NCI-H1930 (cell line): ENCODE measurements at regions not wholly inside any gene's neighbourhood (a gene's known extent, or its start where the extent isn't known, plus 50 kb on each side); places are given as distances from the start of the nearest gene placed in this dataset.
"Not testable (repeated sequence)": the region's sequence is repeated elsewhere in the genome, so short reads cannot be mapped to it uniquely, and the experiment has no call there.

Experiments used
- DNase-seq, 2 experiments: peaks; one replicate each; lab custom pipeline; 2025; lab: John Stamatoyannopoulos, UW

GRCh38 chr5:18334949-18335348 lies 700.7 kb downstream of the TAF11L14 start:
- no peak for DNase-seq

DNA sequence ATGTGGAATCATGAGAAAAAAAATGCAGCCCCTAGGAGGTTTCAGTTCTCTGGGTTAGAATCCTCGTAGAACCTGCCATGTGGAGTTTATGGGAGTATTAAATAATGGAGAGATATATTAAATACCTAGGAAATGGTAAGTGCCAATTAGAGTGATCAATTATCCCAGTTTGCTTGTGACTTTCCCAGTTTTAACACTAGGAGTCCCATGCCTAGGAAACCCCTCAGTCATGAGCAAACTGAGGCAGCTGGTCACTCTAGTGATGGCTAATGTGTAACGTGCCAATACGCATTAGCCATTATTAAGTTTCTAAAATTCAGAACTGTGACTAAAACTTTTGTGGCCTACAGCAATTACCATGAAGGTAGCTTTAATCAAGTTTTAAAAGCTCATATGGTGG lies 720.6 kb downstream of the TAF11L14 start:
- DNase-seq, result no peak

DNA sequence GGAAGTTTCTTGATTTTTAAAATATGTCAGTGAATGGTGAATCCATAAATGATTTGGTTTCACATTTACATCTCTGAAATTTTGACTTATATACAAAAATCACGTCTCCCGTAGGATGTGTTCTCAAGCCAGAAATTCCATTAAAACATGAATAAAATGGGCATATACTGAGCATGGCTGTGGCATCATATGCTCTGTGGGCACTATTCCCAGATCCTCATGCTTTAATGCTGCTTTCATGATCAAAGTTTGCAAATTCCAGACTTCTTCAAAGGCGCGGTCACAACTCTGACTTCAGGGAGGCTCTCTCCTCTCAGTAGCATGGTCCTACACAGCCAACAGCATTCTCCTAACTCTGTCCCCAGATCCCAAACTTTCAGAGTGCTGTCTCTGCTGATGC lies 723.2 kb downstream of the TAF11L14 start:
- DNase-seq, result no peak

- no peak for DNase-seq
These were observed 732.0 kb downstream of the TAF11L14 start for GRCh38 chr5:18366234-18366633.

- no peak for DNase-seq
These were observed 736.3 kb downstream of the TAF11L14 start for GRCh38 chr5:18370531-18370930.

- DNase-seq, result no peak
These were observed 741.4 kb downstream of the TAF11L14 start for GRCh38 chr5:18375641-18376040.

GRCh38 chr5:18378066-18378465 lies 743.8 kb downstream of the TAF11L14 start:
- DNase-seq, result no peak

GRCh38 chr5:18379189-18379588 lies 744.9 kb downstream of the TAF11L14 start:
- no peak for DNase-seq

- DNase-seq, result no peak
These were observed 746.6 kb downstream of the TAF11L14 start for GRCh38 chr5:18380729-18381362.

DNA sequence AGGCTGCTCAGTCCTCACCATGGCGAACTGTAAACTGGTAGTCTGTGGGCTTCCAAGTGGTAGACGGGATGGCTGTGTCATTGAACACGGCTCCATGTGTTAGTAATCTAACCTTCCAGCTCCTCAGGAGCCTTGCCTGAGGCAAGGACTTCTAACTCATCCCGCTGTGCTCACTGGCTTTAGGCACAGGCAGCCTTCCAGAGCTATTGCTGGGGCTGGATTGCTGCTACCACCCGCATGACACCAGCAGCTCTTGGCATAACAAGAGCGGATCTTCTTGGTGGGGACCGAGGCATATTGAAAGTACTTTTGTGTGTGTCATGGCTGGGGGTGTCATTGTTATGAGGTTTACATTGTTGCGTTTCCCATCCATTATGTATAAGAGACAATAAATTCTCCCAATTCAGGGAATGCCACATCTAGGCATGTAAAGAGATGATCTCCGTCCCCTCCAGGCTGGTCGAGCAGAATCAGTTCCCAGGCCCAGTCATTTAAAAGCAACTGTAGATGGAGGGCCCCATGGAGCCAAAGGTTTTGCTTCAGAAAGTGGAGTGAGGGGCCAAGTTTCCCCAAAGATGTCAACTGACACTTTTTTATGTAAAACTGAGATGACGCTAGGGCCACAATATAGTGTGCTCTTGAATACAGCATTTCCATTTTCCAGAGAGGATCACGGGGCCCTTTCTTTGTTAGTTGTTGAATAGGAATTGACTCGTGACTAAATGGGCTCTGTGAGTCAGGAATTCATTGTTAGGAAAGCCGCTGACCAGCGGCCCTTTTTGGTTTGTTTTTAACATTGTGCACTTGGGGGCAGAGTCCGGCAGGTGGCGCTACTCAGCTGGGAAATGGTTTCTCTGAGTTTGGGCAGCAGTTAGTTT lies 759.5 kb downstream of the TAF11L14 start:
- peak; percentile 21 to 43 for DNase-seq

DNA sequence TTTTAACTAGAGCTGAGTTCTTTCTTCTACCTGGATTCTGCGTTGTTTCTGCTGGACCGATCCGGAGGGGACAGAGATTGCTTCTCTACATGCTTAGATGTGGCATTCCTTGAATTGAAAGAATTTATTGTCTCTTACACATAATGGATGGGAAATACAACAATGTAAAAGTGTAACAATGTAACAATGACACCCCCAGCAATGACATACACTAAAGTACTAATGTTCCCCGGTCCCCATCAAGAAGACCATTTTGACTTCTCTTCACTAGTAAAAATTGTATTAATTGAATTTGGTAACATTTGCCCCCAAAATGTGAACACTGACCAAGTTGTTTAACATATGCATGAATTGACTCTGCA lies 760.2 kb downstream of the TAF11L14 start:
- DNase-seq, result no peak

GRCh38 chr5:18395126-18396110 lies 761.2 kb downstream of the TAF11L14 start:
- no peak for DNase-seq

DNA sequence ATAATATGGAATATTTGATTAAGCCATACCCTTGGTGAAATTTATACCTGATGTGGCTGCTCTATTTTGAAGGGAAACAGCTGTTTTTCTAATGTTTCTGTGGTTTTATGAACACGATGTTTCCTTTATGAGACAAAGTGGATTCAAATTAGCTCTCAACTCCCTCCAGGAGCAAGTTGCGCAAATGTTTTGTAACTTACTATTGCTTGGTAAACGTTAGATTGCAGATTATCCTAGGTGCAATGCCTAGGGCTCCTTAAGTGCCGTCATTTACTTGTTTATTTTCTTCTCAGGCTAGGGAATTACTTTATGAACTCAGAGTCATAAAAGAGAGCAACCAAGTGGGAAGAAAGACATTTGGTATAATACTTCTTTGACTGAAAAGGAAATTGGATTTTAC lies 763.1 kb downstream of the TAF11L14 start:
- DNase-seq, result no peak

DNA sequence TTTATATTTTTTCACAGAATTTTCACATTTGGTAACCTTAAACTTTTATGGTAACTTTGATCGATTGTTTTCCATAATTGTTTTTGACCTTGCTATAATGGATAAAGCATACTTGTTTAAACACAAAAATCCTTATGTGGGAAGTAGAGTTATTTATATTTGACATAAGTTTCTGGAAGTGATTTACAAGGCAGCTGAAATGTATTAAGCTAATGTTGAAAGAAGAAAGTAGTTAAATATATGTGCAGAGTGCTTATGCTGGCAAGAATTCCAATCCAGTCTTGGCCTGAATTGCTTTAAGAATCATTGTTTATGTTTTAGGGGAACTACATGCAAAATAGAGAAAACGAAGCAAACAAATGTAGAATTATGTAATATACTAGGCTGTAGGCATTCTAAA lies 763.6 kb downstream of the TAF11L14 start:
- DNase-seq, result no peak

DNA sequence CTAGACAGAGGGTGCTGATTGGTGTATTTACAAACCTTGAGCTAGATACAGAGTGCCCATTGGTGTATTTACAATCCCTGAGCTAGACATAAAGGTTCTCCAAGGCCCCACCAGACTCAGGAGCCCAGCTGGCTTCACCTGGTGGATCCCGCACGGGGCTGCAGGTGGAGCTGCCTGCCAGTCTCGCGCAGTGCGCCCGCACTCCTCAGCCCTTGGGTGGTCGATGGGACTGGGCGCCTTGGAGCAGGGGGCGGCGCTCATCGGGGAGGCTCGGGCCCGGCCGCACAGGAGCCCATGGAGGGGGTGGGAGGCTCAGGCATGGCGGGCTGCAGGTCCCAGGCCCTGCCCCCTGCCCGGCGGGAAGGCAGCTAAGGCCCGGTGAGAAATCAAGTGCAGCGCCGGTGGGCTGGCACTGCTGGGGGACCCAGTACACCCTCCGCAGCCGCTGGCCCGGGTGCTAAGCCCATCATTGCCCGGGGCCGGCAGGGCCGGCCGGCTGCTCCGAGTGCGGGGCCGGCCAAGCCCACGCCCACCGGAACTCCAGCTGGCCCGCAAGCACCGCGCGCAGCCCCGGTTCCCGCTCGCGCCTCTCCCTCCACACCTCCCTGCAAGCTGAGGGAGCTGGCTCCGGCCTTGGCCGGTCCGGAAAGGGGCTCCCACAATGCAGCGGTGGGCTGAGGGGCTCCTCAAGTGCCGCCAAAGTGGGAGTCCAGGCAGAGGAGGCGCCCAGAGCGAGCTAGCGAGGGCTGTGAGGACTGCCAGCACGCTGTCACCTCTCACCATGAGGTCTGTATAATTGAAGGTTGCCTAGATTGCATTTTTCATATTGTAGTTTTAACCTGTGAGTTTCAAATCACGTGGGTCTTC lies 765.4 kb downstream of the TAF11L14 start:
- not testable (repeated sequence) for DNase-seq

DNA sequence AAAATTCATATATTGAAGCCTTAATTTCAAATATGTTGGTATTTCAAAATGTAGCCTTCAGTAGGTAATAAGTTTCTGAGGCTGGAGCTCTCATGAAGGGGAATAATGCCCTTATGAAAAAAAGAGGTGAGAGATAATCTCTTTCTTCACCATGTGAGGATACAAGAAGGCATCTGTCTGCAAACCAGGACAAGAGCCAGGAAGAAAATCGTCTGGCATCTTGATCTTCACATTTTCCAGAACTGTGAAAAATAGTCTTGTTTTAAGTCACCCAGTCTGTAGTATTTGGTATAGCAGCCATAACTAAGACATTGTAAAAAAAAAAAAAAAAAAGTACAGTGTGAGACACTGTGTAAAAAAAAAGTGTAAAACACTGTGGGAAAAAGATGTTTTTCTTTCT lies 768.9 kb downstream of the TAF11L14 start:
- no peak for DNase-seq

DNA sequence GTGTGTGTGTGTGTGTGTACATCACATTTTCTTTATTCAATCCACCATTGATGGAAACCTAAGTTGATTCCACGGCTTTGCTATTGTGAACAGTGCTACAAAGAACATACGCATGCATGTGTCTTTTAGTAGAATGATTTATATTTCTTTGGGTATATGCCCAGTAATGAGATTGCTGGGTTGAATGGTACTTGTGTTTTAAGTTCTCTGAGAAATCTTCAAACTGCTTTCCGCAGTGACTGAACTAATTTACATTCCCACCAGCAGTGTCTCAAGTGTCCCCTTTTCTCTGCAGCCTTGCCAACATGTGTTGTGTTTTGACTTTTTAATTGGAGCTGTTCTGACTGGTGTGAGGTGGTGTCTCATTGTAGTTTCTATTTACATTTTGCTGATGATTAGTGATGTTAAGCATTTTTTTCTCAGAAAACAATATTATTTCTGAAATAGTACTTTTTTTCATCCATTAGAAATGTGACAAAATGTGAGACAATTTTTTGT lies 769.7 kb downstream of the TAF11L14 start:
- no peak for DNase-seq

DNA sequence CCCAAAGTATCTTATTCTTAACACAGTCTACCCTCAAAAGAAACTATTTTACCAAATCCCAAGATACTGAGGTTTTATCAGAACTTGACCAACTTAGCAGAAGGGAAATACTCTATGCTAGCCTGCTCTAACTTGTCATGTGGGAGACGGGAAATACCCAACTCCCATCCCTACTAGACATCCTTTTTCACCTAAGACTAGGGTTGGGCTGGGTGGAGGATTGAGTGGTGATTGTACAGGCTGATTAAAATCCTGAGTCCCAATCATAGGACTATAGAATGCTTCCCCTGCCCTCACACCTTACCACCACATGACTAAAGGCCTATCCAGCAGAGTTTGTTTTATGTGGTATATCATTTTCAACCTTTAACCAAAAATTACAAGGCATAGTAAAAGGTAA lies 786.5 kb downstream of the TAF11L14 start:
- DNase-seq, result no peak

- no peak for DNase-seq
These were observed 799.1 kb downstream of the TAF11L14 start for GRCh38 chr5:18433336-18433735.

- no peak for DNase-seq
These were observed 803.9 kb downstream of the TAF11L14 start for GRCh38 chr5:18438126-18438525.

DNA sequence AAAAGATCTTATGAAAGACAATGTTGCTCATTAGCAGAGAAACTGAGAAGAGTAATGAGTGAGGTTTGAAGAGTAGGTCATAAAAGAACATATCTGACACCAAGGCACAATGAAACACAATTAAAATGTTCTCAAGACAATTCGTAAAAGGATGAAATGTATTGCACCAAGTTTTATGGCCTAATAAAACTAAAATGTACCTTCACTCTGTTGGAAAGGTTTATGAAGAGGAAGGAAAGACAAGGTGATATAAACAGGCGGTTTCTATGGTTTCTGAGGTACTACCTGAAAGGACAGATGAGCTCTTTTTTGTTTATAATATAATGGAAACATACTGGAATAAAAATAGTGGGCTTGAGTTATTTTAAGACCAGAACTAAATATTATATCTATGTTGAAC lies 821.3 kb downstream of the TAF11L14 start:
- DNase-seq, result no peak
